IMR-90 (cell line): ENCODE measurements at regions not wholly inside any gene's neighbourhood (a gene's known extent, or its start where the extent isn't known, plus 50 kb on each side); places are given as distances from the start of the nearest gene placed in this dataset.

Experiments
- ATAC-seq: fragments of 200-7000 bp; cut with Tn5 transposase; 2 replicates; pipeline ENCODE4 v1.9.1; 2020; ENCODE audit warnings: low read depth, mild to moderate bottlenecking, moderate library complexity
- BruUV-seq: library from RNA; stranded (reverse); fragments of 400-500 nt; replicated peaks from 2 replicates; lab custom pipeline; 2021; lab: Mats Ljungman, UMichigan
- CTCF ChIA-PET: fragments of 300-600 bp; formaldehyde crosslinking; extraction: SDS; loops from one replicate; lab custom pipeline; 2021; ENCODE audit warnings: antibody characterized with exemption; lab: Yijun Ruan, JAX
- POLR2A ChIA-PET: fragments of 300-600 bp; sonication (Branson Sonifier 250); formaldehyde crosslinking; loops from one replicate; lab custom pipeline; 2022; ENCODE audit warnings: antibody characterized with exemption; ENCODE audit not compliant: unreplicated experiment; lab: Charles Lee
- DNase-seq: peaks from one replicate; pipeline ENCODE4 v3.0.0; 2013
- H2AFZ ChIP-seq: replicated peaks from 2 replicates; pipeline ENCODE3; 2013; ENCODE audit warnings: low read length, mild to moderate bottlenecking; ENCODE audit not compliant: poor library complexity
- H2AK5ac ChIP-seq: 2 replicates; pipeline ENCODE4 v1.6.1; 2013; ENCODE audit warnings: low read depth, low read length, inconsistent platforms
- H2AK9ac ChIP-seq: replicated peaks from 2 replicates; pipeline ENCODE3; 2013; ENCODE audit warnings: mild to moderate bottlenecking, low read depth, low read length, moderate library complexity; ENCODE audit not compliant: poor library complexity
- H2BK120ac ChIP-seq: 2 replicates; pipeline ENCODE4 v1.6.1; 2013; ENCODE audit warnings: low read depth, low read length, inconsistent platforms
- H2BK15ac ChIP-seq: 3 replicates; pipeline ENCODE4 v1.6.1; 2013; ENCODE audit warnings: low read depth, low read length, inconsistent platforms
- H2BK20ac ChIP-seq: 2 replicates; pipeline ENCODE4 v1.6.1; 2013; ENCODE audit warnings: low read depth, mild to moderate bottlenecking, inconsistent platforms, low read length, moderate library complexity
- H2BK5ac ChIP-seq: 2 replicates; pipeline ENCODE4 v1.6.1; 2013; ENCODE audit warnings: mild to moderate bottlenecking, low read depth, low read length, inconsistent platforms; ENCODE audit not compliant: poor library complexity, severe bottlenecking
- H3K14ac ChIP-seq: replicated peaks from 2 replicates; pipeline ENCODE4 v1.6.1; 2013; ENCODE audit warnings: low read depth, low read length, inconsistent platforms
- H3K18ac ChIP-seq: 2 replicates; pipeline ENCODE4 v1.6.1; 2013; ENCODE audit warnings: low read depth, low read length, control low read depth
- H3K23ac ChIP-seq: 2 replicates; pipeline ENCODE4 v1.6.1; 2013; ENCODE audit warnings: low read depth, low read length, inconsistent platforms
- H3K27ac ChIP-seq: 2 replicates; pipeline ENCODE4 v1.5.1; 2013; ENCODE audit warnings: mild to moderate bottlenecking, control low read depth, low read length; ENCODE audit not compliant: insufficient read depth
- H3K27me3 ChIP-seq: 2 replicates; pipeline ENCODE4 v1.6.1; 2013; ENCODE audit warnings: low read length; ENCODE audit not compliant: control insufficient read depth, insufficient read depth
- H3K36me3 ChIP-seq: 2 replicates; pipeline ENCODE4 v1.6.1; 2013; ENCODE audit warnings: low read length, mixed read lengths; ENCODE audit not compliant: control insufficient read depth, insufficient read depth
- H3K4ac ChIP-seq: 2 replicates; pipeline ENCODE4 v1.6.1; 2013; ENCODE audit warnings: low read depth, low read length, inconsistent platforms
- H3K4me1 ChIP-seq: 2 replicates; pipeline ENCODE4 v1.6.1; 2013; ENCODE audit warnings: low read length, mixed read lengths; ENCODE audit not compliant: control insufficient read depth, insufficient read depth
- H3K4me2 ChIP-seq: 2 replicates; pipeline ENCODE4 v1.6.1; 2013; ENCODE audit warnings: low read depth, mild to moderate bottlenecking, control low read depth, low read length, moderate library complexity
- H3K4me3 ChIP-seq: 2 replicates; pipeline ENCODE4 v1.5.1; 2013; ENCODE audit warnings: low read depth, mild to moderate bottlenecking, control low read depth, low read length, moderate library complexity; ENCODE audit not compliant: insufficient read depth
- H3K56ac ChIP-seq: 2 replicates; pipeline ENCODE4 v1.6.1; 2013; ENCODE audit warnings: low read length, inconsistent platforms; ENCODE audit not compliant: insufficient read depth; ENCODE audit errors: extremely low read depth
- H3K79me1 ChIP-seq, 2 experiments: 2 replicates each; pipeline ENCODE4 v1.6.1; 2013; ENCODE audit warnings: low read length in 2 of 2, inconsistent platforms in 1 of 2, low read depth in 1 of 2
- H3K9ac ChIP-seq: 2 replicates; pipeline ENCODE4 v1.6.1; 2013; ENCODE audit warnings: low read depth, low read length, control low read depth
- H3K9me1 ChIP-seq: 2 replicates; pipeline ENCODE4 v1.6.1; 2013; ENCODE audit warnings: low read length, inconsistent platforms; ENCODE audit not compliant: insufficient read depth
- H3K9me3 ChIP-seq: 2 replicates; pipeline ENCODE4 v1.6.1; 2013; ENCODE audit warnings: low read length; ENCODE audit not compliant: control insufficient read depth, insufficient read depth
- H4K20me1 ChIP-seq: 2 replicates; pipeline ENCODE4 v1.6.1; 2013; ENCODE audit warnings: low read length, inconsistent platforms; ENCODE audit not compliant: insufficient read depth
- H4K5ac ChIP-seq: 2 replicates; pipeline ENCODE4 v1.6.1; 2013; ENCODE audit warnings: mild to moderate bottlenecking, low read depth, low read length, control low read depth
- H4K8ac ChIP-seq, 2 experiments: 2 replicates each; pipeline ENCODE4 v1.6.1; 2013; ENCODE audit warnings: low read depth in 2 of 2, low read length in 2 of 2, control low read depth in 1 of 2, inconsistent platforms in 1 of 2
- H4K91ac ChIP-seq: 2 replicates; pipeline ENCODE4 v1.6.1; 2013; ENCODE audit warnings: low read depth, low read length, inconsistent platforms; ENCODE audit not compliant: insufficient read depth
- BHLHE40 ChIP-seq: fragments of 150-350 bp; IDR thresholded peaks from 2 replicates; pipeline ENCODE4 v1.6.1; 2016; ENCODE audit warnings: mild to moderate bottlenecking, low read depth, low read length
- CEBPB ChIP-seq: IDR thresholded peaks from 2 replicates; pipeline ENCODE4 v1.6.1; 2012; ENCODE audit warnings: low read depth, low read length, improper control_type of control experiment
- CHD1 ChIP-seq: IDR thresholded peaks from 2 replicates; pipeline ENCODE4 v1.6.1; 2012; ENCODE audit warnings: low read depth, low read length, improper control_type of control experiment
- FOS ChIP-seq: fragments of 150-350 bp; IDR thresholded peaks from 2 replicates; pipeline ENCODE4 v1.6.1; 2016; ENCODE audit warnings: low read depth, low read length
- MXI1 ChIP-seq: IDR thresholded peaks from 2 replicates; pipeline ENCODE4 v1.6.1; 2012; ENCODE audit warnings: low read depth, mild to moderate bottlenecking, low read length, moderate library complexity, borderline replicate concordance
- NFE2L2 ChIP-seq: fragments of 150-350 bp; IDR thresholded peaks from 2 replicates; pipeline ENCODE4 v1.6.1; 2016; ENCODE audit warnings: low read depth, mild to moderate bottlenecking, low read length
- POLR2A ChIP-seq: IDR thresholded peaks from 2 replicates; pipeline ENCODE4 v1.6.1; 2012; ENCODE audit warnings: mild to moderate bottlenecking, low read depth, low read length
- RAD21 ChIP-seq: IDR thresholded peaks from 2 replicates; pipeline ENCODE4 v1.6.1; 2012; ENCODE audit warnings: low read length, improper control_type of control experiment
- RCOR1 ChIP-seq: IDR thresholded peaks from 2 replicates; pipeline ENCODE4 v1.6.1; 2012; ENCODE audit warnings: mild to moderate bottlenecking, low read length, improper control_type of control experiment; ENCODE audit not compliant: insufficient replicate concordance
- WGBS, 2 experiments: methylation state at CpG; one replicate each; pipeline versions ENCODE4 v1.1.5 to v1.1.7; 2013; ENCODE audit warnings: missing lambda C conversion rate in 2 of 2; ENCODE audit not compliant: insufficient read length in 1 of 2; ENCODE audit errors: extremely low coverage in 2 of 2; 5-methylcytosine and 5-hydroxymethylcytosine counted together
- dilution Hi-C: fragments of 300-500 bp; cut with HindIII; formaldehyde crosslinking; loops from one replicate; pipeline ENCODE4 v1.14.3; 2018; ENCODE audit warnings: low sequenced_read_pairs; ENCODE audit not compliant: unreplicated experiment
- in situ Hi-C: fragments of 300-500 bp; cut with MboI; formaldehyde crosslinking; loops from 3 replicates; pipeline ENCODE4 v1.14.3; 2019; ENCODE audit warnings: low sequenced_read_pairs, inconsistent platforms, mixed read lengths
- intact Hi-C: fragments of 100-400 bp; cut with micrococcal nuclease; formaldehyde crosslinking; loops from 2 replicates; pipeline ENCODE4 v1.10.0; 2022
- TF ChIP-seq, protein P1 (sequence below): fragments of 150-350 bp; IDR thresholded peaks from 2 replicates; pipeline ENCODE4 v1.6.1; 2017; ENCODE audit warnings: mild to moderate bottlenecking, antibody characterized with exemption, low read length, low read depth
- TF ChIP-seq, protein P2 (sequence below): conservative IDR thresholded peaks from 2 replicates; pipeline ENCODE4 v1.5.1; 2012; ENCODE audit warnings: mild to moderate bottlenecking, low read depth, low read length, improper control_type of control experiment
- TF ChIP-seq, protein P3 (sequence below): fragments of 150-350 bp; IDR thresholded peaks from 2 replicates; pipeline ENCODE4 v1.6.1; 2016; ENCODE audit warnings: low read depth, mild to moderate bottlenecking, low read length, moderate library complexity, borderline replicate concordance

DNA sequence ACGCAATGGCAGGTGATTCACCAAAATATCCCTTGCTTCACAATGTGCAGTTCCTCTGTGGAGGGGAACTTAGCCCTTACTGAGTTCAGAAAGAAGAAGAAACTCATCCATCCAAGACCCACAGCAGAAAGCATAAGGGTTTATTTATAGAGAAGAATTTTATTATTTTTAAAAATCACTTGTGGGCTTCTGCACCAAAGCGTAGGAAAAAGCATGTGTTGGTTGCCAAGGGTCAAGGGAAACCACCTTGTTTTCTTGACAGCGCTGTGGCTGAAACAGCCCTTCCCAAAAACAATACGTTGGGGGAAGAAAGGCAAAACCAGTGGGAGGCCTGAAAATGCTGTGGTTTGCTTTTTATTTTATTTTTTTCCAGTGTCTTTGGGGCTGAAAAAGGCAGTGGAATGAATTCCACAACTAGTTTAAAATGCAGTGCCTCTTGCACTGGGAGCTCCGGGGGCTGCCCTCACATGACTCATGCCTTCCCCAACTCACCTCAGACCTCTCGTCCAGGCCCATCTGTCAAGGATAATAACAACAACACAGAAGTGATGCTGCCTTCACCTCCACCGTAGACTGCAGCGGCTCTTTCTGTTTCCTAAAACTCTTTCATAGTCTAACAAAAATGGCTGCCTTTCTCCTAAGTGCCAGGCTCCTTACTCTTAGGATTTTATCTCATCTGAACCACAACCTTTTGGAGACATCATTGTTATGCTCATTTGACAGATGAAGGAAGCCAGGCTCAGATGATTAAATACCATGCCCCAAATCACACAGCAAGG, 224.2 kb upstream of the JUN start:
- Histone ChIP-seq H3K4ac (0 out of 2 replicates have a peak overlapping the region, but pooled peaks have one; percentile 2), H3K36me3 (no peaks in the 10 kb centered on the region), H4K20me1 (no peaks in the 10 kb centered on the region), H3K27ac (no peak overlapping the region), H3K9me3 (no peaks in the 10 kb centered on the region), H4K5ac (no peak overlapping the region), H2AK9ac (no peak overlapping the region), H4K8ac (peak overlapping the region in 1 of 2 experiments; percentile 43; a peak in 2 of 4 replicates), H3K4me1 (peaks cover under 1% of the 10 kb centered on the region), H3K4me3 (no peak overlapping the region), H3K56ac (no peak overlapping the region), H2BK5ac (no peak overlapping the region), H2AFZ (peak overlapping the region; percentile 64), H3K18ac (0 out of 2 replicates have a peak overlapping the region, but pooled peaks have one; percentile 6), H4K91ac (no peak overlapping the region), H2BK20ac (0 out of 2 replicates have a peak overlapping the region, but pooled peaks have one; percentile 12), H3K9me1 (peaks cover 6% of the 10 kb centered on the region; the same call in 1 of the 2 replicates), H3K23ac (no peak overlapping the region), H3K4me2 (no peak overlapping the region), H2BK15ac (peak overlapping the region; percentile 29; the same call in 1 of the 3 replicates), H2BK120ac (peak overlapping the region; percentile 20; the same call in 1 of the 2 replicates), H3K27me3 (no peaks in the 10 kb centered on the region), H3K14ac (peak overlapping the region; percentile 43; the same call in 1 of the 2 replicates), H3K79me1 (no peaks in the 10 kb centered on the region), H3K9ac (no peak overlapping the region), H2AK5ac (0 out of 2 replicates have a peak overlapping the region, but pooled peaks have one; percentile 35)
- dilution Hi-C loops: no loop called here
- no CpG with 5 or more reads among the region's 8 CpGs for WGBS, 2 experiments
- POLR2A ChIA-PET: no interaction called here
- CTCF ChIA-PET: no interaction called here
- in situ Hi-C loops: no loop called here
- ATAC-seq (peak; percentile 61), DNase-seq (peak; percentile 28)
- BruUV-seq: no TSS peak
- no peak for TF ChIP-seq RCOR1
- TF ChIP-seq MXI1: no peak
- no peak for TF ChIP-seq BHLHE40
- TF ChIP-seq, protein P1, sequence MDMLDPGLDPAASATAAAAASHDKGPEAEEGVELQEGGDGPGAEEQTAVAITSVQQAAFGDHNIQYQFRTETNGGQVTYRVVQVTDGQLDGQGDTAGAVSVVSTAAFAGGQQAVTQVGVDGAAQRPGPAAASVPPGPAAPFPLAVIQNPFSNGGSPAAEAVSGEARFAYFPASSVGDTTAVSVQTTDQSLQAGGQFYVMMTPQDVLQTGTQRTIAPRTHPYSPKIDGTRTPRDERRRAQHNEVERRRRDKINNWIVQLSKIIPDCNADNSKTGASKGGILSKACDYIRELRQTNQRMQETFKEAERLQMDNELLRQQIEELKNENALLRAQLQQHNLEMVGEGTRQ: no peak
- TF ChIP-seq NFE2L2: no peak
- TF ChIP-seq POLR2A: no peak
- TF ChIP-seq CEBPB: no peak
- no peak for TF ChIP-seq FOS
- TF ChIP-seq, protein P2, sequence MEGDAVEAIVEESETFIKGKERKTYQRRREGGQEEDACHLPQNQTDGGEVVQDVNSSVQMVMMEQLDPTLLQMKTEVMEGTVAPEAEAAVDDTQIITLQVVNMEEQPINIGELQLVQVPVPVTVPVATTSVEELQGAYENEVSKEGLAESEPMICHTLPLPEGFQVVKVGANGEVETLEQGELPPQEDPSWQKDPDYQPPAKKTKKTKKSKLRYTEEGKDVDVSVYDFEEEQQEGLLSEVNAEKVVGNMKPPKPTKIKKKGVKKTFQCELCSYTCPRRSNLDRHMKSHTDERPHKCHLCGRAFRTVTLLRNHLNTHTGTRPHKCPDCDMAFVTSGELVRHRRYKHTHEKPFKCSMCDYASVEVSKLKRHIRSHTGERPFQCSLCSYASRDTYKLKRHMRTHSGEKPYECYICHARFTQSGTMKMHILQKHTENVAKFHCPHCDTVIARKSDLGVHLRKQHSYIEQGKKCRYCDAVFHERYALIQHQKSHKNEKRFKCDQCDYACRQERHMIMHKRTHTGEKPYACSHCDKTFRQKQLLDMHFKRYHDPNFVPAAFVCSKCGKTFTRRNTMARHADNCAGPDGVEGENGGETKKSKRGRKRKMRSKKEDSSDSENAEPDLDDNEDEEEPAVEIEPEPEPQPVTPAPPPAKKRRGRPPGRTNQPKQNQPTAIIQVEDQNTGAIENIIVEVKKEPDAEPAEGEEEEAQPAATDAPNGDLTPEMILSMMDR: no peak
- TF ChIP-seq, protein P3, sequence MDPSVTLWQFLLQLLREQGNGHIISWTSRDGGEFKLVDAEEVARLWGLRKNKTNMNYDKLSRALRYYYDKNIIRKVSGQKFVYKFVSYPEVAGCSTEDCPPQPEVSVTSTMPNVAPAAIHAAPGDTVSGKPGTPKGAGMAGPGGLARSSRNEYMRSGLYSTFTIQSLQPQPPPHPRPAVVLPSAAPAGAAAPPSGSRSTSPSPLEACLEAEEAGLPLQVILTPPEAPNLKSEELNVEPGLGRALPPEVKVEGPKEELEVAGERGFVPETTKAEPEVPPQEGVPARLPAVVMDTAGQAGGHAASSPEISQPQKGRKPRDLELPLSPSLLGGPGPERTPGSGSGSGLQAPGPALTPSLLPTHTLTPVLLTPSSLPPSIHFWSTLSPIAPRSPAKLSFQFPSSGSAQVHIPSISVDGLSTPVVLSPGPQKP: no peak
- TF ChIP-seq CHD1: no peak
- no peak for TF ChIP-seq RAD21
- intact Hi-C loops: no loop called here
